ENCODE measurements at regions not wholly inside any gene's neighbourhood (a gene's known extent, or its start where the extent isn't known, plus 50 kb on each side); places are given as distances from the start of the nearest gene placed in this dataset.
"Not testable (repeated sequence)": the region's sequence is repeated elsewhere in the genome, so short reads cannot be mapped to it uniquely, and the experiment has no call there.

DNA sequence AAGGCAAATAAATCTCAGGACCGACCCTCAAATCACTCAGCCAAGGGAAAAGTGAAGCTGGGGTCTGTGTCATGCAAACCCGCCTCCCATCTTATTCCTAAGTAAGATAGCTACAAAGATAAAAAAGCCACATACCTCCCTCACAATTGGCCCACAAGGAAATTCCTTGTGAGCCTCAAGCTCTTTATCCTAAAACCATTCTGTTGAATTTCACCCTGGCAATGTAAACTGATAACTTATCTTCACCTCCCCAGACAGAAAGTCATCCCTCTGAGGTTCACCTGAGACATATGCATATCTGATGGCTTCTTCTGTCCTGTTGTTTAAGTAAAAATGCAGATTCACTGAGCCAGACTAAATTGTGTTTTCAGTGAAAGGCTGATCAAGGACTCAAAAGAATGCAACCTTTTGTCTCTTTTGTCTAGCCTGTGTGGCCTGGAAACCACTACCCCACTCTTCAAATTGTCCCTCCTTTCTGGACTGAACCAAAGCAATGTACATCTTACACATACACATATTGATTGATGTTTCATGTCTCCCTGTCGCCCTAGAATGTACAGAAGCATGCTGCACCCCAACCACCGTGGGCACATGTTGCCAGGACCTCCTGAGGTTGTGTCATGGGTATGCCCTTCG is 91.3 kb downstream of the MFAP3L start:
- DNase-seq = no peak

- DNase-seq = no peak
These were observed 92.7 kb downstream of the MFAP3L start for GRCh38 chr4:169933531-169933930.

DNA sequence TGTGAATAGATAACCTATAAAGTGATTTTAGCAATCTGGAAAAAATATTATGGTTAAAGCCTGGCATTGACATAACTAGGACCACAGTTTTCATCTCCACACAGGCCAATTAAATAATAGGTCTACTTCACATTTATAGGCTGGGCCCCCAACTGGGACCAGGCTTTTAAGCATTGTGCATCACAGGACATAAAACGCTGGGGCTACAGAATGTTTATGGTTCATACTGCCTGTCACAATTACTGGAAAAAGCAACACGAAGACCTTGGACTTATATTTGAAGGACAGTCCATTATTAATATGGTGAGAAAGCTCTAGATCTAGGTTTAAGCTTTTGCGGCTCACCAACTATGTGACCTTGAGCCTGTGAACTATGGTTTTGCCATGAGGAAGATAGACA is 94.2 kb downstream of the MFAP3L start:
- DNase-seq = no peak

GRCh38 chr4:169930755-169931154 is 95.4 kb downstream of the MFAP3L start:
- DNase-seq = not testable (repeated sequence)

DNA sequence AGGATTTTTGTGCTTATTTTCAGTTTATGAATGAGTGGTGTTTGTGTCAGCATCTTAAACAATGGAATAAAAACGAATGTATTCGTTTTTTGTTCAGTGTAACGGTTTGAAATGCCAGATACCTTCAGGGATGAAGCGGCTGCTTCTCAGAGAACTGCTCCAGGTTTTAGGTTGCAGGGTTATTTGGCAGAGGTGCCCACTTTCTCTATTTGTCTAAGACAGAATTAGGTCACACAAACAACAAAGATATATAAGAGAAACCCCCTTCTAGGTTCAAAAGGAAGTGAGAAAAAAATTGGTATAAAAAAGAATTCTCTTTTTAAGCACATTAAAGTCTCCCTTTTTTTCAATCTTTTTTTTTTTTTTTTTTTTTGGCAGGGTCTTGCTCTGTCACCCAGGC is 98.9 kb downstream of the MFAP3L start:
- DNase-seq = no peak

GRCh38 chr4:169925678-169926077 is 100.5 kb downstream of the MFAP3L start:
- DNase-seq = no peak

- DNase-seq = no peak
These were observed 103.4 kb downstream of the MFAP3L start for GRCh38 chr4:169922632-169923276.

- no peak for DNase-seq
These were observed 104.5 kb downstream of the MFAP3L start for GRCh38 chr4:169921732-169922131.

GRCh38 chr4:169921237-169921636 is 105.0 kb downstream of the MFAP3L start:
- DNase-seq = no peak

- not testable (repeated sequence) for DNase-seq
These were observed 106.7 kb downstream of the MFAP3L start for GRCh38 chr4:169919194-169920124.

GRCh38 chr4:169915545-169915944 is 110.7 kb downstream of the MFAP3L start:
- no peak for DNase-seq

- no peak for DNase-seq
These were observed 111.3 kb downstream of the MFAP3L start for GRCh38 chr4:169914866-169915265.

DNA sequence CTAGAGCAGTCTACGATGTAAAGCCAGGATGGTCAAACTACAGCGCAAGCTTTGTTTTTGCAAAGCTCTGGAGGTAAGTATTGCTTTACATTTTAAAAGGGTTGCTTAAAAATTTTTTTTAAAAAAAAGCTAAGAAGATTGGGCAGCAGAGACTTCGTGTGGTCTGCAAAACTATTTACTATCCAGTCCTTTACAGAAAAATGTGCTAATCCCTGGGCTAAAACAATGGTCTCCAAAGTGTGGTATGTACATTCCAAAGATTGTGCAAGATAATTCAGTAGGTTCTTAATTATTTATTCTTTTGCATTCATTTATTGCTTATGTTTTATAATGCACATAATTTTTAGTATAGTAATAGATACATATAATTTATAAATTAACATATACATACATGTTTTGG is 113.2 kb downstream of the MFAP3L start:
- DNase-seq = no peak

DNA sequence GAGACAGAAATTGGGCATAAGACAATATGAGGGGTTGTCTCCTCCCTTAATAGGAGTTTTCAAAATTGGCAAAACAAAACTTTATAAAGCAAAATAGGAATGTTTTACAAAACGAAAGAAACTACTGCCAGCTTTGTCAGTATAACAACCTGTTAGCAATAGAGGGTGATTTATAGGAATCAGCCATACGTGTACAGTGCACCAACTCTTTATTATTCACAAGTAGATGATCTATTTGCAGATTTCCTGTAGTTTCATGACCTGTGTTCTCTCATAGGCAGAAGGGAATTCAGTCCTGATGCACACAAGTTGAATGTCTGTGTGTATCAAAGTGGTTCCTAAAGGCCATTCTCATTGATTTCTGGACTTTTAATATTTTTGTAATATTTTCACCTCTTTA is 116.3 kb downstream of the MFAP3L start:
- no peak for DNase-seq

- DNase-seq = no peak
These were observed 116.7 kb downstream of the MFAP3L start for GRCh38 chr4:169909479-169909878.

- DNase-seq = no peak
These were observed 118.5 kb downstream of the MFAP3L start for GRCh38 chr4:169907705-169908104.

DNA sequence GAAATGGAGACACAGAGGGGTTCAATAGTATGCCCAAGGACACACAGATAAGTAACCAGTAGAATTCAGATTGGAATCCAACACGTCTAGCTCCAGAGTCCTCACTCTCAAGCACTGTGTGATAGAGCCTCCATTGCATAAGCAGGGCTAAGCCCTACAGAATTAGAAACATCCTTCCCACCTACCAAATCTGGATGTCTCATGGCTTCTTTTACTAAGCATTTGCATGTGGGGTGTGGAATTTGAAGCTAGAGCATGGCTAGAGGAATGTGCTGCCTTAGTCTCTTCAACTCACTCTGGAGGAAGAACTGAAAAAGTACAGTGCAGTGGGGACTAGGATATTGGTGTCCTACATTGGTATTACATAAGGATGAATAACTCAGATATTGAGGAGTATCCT is 119.4 kb downstream of the MFAP3L start:
- no peak for DNase-seq

GRCh38 chr4:169906104-169906503 is 120.1 kb downstream of the MFAP3L start:
- no peak for DNase-seq

- no peak for DNase-seq
These were observed 123.4 kb downstream of the MFAP3L start for GRCh38 chr4:169902658-169903345.

GRCh38 chr4:169900241-169900845 is 125.9 kb downstream of the MFAP3L start:
- no peak for DNase-seq

- DNase-seq = no peak
These were observed 126.9 kb downstream of the MFAP3L start for GRCh38 chr4:169899295-169899694.

DNA sequence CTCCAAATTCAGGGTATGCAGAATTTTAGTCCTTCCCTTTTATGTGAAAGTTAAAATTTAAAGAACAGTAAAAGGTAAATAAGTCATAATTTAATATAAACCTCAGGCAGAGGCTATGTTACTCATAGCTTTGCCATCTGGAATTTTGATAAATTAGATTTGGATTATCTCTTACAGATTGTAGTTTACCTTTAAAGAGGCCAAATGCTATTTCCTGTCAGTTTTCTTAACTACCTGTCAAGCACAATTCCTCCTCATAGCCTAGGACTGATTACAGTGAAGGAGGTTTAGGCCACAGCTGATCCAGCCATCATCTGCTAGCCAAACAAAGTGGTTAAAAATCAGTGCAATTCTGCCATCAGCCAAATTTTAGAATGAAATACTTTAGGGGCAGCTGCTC is 128.1 kb downstream of the MFAP3L start:
- no peak for DNase-seq

- not testable (repeated sequence) for DNase-seq
These were observed 131.4 kb downstream of the MFAP3L start for GRCh38 chr4:169894767-169895166.

Data from activated naive CD4-positive, alpha-beta T cell treated with Interleukin-2 at 50 U/mL for 16 hours (primary cell).